ENCODE measurements at regions not wholly inside any gene's neighbourhood (a gene's known extent, or its start where the extent isn't known, plus 50 kb on each side); places are given as distances from the start of the nearest gene placed in this dataset.

DNA sequence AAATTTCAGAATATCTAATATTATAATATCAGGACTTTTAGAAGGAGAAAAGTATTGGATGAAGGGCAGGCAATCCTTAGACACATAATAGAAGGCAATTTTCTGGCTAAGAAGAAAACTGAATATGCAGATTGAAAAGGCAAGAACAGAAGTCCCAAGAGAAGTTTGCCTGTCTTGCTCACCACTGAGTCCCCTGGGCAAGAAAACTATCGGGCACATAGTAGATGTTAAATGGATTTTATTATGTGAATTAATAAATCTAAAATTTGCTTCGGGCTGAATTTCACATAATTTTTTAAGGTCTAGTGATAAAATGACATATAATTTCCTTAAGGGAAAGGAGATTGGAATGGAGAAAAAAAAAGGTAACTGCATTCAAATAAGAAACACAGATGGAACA is 380.9 kb upstream of the GRM3 start:
- TF ChIP-seq, protein P1, sequence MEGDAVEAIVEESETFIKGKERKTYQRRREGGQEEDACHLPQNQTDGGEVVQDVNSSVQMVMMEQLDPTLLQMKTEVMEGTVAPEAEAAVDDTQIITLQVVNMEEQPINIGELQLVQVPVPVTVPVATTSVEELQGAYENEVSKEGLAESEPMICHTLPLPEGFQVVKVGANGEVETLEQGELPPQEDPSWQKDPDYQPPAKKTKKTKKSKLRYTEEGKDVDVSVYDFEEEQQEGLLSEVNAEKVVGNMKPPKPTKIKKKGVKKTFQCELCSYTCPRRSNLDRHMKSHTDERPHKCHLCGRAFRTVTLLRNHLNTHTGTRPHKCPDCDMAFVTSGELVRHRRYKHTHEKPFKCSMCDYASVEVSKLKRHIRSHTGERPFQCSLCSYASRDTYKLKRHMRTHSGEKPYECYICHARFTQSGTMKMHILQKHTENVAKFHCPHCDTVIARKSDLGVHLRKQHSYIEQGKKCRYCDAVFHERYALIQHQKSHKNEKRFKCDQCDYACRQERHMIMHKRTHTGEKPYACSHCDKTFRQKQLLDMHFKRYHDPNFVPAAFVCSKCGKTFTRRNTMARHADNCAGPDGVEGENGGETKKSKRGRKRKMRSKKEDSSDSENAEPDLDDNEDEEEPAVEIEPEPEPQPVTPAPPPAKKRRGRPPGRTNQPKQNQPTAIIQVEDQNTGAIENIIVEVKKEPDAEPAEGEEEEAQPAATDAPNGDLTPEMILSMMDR (IDR thresholded peaks at IDR 0.05) = no peak
- TF ChIP-seq POLR2A (IDR thresholded peaks at IDR 0.05) = no peak
